ENCODE measurements at regions not wholly inside any gene's neighbourhood (a gene's known extent, or its start where the extent isn't known, plus 50 kb on each side); places are given as distances from the start of the nearest gene placed in this dataset.

DNA sequence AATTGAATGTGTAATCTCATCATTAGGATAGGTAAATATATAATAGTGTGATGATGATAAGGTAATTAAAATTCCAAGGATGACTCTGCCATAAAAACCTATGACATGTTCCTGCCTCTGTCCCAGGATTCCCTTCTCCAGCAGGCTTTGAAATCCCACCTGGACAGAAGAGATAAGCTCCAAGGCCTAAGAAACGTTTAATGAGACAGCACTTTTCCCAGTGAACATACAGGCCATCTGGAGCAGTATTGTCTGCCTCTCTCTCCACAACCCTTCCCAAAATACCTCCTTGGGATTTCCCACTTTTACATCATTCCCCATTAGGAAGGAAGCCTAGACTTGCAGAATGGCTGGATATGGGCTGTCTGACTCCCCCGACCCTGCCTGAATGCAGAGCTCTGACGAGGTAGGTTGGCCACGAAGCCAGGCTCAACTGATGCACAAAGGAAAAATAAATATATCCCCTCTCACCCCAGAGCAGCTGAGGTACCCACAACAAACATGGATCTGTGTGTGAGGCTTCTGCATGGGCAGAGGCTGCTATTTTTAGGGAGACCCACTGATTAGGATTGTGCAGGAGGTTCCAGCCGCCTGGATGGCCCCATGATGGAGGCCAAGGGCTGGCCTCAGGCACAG lies 71.0 kb downstream of the TMPRSS5 start:
- no peak for DNase-seq (ENCODE audit: low spot score)

DNA sequence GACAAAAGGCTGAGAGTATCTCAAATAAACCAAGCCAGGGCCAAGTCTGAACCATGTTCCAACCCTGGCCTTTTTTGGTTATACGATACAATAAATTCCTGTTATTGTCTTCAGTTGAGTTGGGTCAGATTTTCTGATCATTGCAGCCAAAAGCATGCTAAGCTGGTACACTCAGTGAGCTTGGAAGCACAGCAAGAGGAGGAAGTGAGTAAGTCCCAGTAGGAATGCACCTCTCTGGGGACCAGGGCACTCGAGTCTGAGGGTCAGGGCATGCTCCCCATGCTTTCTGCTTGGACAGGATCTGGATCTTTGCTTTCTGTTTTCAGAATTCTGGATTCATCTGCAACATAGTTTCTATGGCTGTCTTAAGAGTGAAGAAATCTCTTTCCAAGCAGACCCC lies 73.1 kb downstream of the TMPRSS5 start:
- peak; percentile 90 for DNase-seq (ENCODE audit: low spot score)

DNA sequence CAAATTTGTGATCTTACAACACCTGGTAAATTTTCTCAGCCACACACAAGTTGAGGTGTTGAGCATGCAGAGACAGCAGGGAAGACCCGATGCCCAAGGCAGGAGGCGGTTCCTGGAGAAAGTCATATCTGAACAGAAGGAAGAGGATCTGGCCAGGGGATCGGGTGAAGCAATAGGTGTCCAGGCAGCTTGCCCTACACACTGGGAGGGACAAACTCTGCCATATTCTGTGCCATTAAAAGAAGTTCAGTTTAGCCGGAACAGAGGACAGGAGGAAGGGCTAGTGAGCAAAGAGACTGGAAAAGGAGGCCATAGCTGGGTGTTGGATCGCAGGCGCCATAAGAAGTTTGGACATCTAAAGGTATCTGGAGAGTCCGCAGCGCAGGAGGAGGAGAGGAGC lies 76.5 kb downstream of the TMPRSS5 start:
- DNase-seq (ENCODE audit: low spot score), result no peak

DNA sequence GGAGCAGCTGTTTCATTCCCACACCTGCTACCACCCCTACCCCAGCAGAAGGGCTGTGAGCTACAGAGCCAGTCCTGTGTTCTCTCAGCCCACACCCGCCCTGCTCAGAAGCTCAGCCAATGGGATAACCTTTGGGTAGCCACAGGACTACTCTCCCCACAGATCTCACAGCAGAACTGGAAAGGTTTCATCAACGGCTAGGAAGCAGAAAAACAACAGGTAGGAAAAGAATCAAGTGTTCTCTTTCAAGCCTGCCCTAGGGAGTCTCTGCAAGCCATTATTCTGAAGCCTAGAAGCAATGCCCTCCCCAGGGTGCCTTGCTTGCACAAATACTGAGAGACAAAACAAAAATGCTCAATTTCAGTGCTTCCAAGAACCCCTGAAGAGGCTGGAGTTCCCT lies 77.2 kb downstream of the TMPRSS5 start:
- no peak for DNase-seq (ENCODE audit: low spot score)

DNA sequence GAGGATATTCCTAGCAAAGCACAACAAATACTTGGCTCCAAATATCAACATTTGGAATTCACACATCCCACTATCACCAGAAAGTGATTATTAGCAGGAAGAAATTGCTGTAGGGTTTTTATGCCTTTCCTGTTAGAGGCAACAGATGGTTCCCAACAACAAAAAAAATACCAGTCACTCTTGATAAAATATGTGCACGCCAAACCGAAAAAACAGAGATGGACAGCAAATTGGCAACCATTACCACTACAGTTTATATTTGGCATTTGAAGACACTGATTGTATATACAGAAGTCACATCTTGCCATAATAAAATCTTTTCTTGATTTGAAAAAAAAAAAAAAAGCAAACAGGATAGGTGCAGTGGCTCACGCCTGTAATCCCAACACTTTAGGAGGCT lies 78.2 kb downstream of the TMPRSS5 start:
- DNase-seq (ENCODE audit: low spot score), result no peak

DNA sequence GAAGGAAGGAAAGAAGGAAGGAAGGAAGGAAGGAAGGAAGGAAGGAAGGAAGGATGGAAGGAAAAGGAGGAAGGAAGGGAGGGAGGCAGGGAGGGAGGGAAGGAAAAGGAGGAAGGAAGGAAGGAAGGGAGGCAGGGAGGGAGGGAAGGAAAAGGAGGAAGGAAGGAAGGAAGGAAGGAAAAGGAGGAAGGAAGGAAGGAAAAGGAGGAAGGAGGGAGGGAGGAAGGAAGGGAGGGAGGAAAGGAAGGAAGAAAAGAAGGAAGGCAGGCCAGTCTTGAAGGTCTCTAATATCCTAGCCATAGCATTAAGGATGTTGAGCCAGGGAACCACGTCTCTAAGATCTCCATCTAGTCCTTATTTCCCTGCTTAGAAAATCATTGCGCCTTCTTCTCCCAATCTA lies 78.8 kb downstream of the TMPRSS5 start:
- no peak for DNase-seq (ENCODE audit: low spot score)

DNA sequence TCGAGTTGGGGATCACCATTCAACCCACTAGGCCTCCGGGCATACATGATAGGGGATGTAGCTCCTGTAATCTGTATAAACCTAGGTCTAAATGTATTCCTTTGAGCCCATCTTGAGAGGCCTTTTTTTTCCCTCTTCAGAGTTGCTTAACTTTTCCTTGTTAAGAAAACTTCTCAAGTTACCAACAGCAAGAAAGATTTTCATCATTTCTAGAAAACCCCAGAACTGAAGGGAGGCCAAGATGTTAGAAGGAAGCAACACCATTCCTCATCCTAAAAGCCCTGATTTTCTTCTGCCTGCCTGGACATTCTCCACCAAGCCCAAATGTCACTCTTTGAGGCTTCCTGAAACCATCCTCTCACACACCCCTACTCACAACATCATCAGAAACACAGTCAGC lies 79.4 kb downstream of the TMPRSS5 start:
- no peak for DNase-seq (ENCODE audit: low spot score)

DNA sequence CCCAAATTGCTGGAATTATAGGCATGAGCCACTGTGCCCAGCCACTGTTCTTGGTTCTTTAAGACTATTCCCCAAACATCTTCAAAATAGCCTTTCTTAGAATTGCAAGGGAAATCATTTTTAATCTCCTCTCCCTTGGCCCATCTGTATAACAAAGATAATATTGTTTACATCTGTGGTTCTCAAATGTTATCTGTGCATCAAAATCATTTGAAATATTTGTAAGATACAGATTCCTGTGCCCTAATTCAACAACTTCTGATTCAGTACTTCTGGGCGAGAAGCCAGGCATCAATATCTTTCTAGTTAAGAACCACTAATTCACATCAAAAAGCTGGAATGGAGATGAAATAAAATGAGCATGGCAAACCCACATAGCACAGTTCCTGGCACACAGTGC lies 83.0 kb downstream of the TMPRSS5 start:
- no peak for DNase-seq (ENCODE audit: low spot score)

DNA sequence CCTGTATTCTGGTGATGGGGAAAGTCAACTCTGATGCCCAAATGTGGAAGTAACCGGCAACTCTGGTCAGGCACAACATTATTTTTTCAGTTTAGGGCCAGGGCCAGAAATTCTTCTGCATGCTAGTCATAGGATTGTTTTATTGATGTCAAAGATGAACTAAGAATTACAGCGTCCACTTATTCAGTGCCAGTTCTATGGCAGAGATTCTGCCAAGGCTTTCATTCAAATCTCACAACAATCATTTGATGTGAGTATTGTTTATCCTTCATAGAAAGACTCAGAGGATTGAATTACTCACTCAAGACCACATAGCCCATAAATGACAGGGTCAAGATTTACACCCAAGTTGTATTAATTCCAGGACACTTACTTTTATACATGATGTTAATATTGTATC lies 87.7 kb downstream of the TMPRSS5 start:
- DNase-seq (ENCODE audit: low spot score), result peak; percentile 62

DNA sequence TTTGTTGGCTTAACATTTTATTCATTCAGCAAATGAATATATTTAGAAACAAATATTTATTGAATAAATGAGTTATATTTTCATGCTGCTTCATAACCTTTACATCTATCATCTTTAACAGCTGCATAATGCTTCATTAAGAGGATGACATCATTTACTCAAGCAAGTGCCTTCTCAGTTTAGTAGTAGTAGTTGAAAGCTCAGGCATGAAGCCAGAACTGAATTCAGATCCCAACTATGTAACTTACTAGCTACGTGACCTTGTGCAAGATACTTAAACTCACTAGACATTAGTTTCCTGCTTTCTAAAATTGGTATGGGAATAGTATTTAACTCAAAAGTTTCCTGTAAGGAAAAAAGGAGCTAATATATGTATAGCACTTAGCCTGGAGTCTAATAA lies 90.3 kb downstream of the TMPRSS5 start:
- DNase-seq (ENCODE audit: low spot score), result no peak

DNA sequence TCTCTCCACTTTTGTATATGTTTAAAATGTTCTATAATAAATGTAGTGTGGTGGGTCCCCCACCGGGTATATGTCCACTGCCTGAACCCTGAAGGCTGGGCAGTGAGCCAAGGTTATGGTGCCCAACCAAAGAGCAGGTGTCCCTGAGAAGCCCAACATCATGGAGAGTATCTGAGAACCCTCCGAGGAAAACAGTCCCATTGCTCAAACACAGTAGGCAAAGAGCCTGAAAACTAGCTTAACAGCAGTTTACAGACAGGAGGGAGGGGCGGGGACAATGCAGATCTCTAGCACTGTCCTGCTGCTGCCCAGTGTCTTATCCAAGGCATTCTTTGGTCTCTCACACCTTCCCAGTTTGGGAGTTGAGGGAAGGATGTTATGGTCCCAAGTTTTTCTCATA lies 91.0 kb downstream of the TMPRSS5 start:
- no peak for DNase-seq (ENCODE audit: low spot score)

DNA sequence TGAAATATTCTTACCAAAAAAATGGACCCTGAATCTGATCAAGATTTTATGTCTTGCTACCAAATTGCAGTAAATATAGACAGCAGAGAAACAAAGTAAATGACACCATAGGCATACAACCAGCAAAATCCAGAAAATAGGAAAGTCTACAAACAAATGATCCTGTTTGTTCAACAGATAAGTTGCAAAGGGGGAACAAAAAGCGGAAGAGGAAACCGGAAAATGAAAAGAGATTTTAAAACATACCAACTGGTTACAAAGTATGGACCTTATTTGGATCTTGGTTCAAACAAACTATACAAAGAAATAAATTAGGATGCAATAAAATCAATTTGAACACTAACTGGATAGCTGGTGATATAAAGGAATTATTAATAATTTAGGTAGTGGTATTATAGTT lies 92.0 kb downstream of the TMPRSS5 start:
- DNase-seq (ENCODE audit: low spot score), result no peak

DNA sequence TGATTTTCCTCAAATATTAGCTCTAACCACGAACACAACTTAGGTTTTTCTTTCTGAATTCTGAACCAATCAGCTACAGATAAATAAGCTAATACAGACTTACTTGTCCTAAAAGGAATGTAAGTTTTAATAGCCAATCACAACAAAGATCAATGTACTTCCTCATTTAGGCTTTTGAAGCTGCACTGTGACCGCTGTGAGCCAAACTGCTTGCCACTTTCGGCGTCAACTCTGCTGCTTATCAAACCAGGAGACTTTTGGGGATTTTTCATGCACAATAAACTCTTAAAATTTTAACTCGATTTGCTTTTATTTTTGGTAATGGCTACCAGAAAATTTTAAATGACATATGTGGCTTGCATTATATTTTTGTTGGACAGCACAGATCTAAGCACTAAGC lies 92.5 kb downstream of the TMPRSS5 start:
- DNase-seq (ENCODE audit: low spot score), result no peak

DNA sequence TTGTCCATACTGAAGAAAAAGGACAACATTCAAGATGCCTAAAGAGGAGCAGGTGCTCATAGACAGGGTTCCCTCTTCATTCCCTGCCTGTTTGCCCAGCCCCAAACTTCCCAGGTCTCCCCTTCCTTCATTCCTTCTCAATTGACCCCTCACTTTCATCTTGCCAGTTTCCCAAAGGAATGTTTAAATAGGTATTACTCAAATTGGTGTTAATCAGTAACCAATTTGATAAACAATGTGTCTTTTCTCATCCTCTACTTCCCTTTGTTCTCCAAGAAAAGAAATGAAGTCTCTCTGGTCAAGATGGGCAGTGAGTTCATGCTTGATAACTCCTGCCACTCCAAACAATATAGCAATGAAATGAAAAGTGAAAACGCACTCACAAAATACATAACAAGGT lies 101.9 kb downstream of the TMPRSS5 start:
- DNase-seq (ENCODE audit: low spot score), result no peak

DNA sequence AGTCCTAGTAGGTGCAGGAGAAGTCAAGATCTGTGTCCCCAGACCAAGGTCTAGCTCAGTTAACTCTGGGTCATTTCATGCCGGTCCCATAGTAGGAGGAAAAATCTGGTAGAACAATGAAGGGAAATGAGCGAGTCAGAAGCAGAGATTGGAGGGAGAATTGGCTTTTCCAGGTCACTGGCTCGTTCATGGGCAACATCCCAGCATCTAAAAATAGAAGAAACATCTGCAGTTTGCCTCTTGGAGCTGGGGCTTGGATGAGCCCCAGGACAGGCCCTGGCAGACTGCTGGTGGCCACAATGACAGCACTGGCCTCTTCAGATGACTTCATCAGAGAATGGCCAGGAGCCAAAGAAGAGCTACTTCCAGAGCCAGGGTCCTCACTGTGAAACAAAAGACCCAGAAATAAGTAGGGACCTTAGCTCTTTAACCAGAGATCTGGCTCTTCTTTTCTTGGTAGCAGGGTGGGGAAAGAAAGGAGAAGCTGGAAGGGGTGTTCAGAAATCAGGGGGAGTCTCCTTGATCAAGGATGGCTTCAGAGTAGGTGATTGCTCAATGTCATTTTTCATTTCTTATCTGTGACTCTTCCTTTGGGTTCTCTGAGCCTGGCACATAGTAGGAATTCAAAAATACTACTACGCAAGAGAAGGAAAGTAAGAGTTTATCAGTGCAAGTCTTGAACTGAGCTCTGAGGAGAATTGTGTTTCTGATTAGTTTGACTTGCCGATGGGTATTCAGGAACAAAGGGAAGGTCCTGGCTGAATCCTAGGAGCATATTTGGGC lies 102.6 kb downstream of the TMPRSS5 start:
- peak; percentile 84 for DNase-seq (ENCODE audit: low spot score)

DNA sequence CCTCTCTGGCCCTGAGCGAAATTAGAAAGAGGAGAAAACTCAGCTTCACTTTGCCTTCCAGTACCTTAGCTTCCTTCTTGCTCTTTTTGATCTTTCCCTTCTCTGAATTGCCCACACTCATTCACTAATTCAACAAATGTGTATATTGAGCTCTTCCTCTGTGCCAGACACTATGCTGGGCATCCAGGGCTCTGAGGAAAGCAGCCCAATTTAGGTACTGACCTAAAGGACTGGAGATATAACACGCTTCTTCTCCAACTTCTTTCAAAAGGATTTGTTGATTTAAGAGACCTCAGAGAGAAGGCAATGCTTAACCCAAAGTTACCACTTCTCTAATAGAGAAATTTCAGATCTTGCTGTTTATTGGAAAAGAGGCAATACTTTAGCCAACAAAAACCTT lies 103.6 kb downstream of the TMPRSS5 start:
- DNase-seq (ENCODE audit: low spot score), result no peak

DNA sequence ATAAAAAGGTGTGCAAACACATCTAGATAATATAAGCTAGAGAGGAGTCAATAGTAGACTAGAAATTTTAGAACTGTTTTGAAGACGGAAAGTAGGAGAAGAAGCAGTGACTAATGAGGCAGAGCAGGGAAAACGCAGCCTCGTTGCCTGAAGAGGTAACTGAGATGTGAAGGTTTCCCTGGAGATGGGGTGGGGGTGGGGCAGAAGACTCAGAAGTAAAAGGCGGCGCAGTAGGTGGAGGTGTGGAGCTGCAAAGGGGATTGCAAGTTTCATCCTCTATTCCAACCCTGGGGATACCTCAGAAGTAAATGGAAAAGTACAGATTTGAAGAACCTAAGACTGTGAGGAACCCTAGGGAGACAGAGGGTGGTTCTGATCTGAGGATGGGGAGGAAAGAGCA lies 109.5 kb downstream of the TMPRSS5 start:
- no peak for DNase-seq (ENCODE audit: low spot score)

DNA sequence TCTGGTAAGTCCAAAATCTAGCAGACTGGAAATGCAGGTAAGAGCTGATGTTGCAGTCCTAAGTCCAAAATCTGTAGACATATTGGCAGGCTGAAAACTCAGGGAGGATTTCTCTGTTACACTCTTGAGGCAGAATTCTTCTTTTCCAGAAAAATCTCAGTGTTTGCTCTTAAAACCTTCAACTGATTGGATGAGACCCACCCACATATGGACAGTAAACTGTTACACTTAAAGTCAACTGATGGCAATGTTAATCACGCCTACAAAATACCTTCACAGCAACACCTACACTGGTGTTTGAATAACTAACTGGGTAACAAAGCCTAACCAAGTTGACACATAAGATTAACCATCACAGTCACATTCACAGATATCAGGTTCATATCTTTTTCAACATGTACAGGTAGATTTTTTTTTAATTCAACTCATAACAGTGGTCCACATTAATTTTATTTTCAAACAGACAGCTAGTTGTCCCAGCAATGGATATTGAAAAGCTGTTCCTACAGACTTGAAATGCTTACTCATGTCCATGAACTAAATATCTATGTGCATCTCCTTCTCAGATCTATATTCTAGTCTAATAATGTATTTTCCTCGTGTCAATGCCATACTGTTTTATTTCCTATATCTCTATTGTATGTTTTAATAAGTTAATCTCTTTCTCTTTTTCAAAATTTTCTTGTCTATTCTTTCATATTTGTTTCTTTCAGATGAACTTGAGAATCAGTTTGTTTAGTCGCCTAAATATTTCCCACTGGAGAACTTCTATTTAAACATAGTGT lies 110.1 kb downstream of the TMPRSS5 start:
- DNase-seq (ENCODE audit: low spot score), result no peak

DNA sequence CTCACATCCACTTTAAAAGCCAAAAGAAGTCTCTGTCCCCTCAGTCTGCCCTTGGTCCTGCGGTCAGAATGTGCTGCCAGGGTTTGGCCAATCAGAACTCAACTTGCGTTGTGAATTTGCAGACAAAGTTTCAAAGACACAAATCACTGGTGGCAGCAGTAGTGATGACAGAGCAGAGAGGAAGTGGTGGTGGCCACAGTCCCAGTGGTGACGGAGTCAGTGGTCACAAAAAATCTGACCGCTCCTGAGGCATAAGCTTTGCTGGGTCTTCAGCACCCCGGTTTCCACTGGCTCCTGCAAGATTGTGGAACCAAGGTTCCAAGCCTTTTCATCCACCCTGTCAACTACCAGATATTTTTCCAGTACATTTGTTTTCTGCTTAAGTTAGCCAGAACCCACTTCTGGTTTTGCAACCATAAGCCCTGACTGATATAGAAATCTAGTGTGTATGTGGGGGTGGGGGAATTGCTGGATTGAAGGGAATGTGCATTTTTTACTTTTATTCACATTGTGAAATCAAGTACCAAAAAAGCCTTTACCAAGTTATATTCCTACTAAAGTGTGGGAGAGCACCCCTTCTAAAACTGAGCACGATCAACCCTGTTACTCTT lies 112.3 kb downstream of the TMPRSS5 start:
- DNase-seq (ENCODE audit: low spot score), result peak; percentile 52

DNA sequence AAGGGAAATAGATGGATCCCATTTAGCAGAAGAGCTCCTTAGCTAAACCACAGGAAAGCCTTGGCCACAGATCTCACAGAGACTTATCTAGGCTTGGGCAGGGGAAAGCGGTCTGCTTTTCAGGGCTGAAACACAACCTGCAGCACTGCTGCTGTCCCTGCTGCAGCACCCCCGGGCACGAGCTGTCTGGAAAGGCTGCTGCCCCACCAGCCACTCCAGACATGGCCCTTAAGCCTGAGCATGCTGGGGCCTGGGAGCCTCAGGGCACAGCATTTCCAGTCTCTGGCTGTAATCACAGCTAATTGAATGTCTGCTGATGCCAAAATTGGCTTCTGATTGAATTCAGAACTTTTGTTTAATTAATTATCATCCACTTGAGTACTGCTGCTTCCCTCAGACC lies 115.0 kb downstream of the TMPRSS5 start:
- no peak for DNase-seq (ENCODE audit: low spot score)

DNA sequence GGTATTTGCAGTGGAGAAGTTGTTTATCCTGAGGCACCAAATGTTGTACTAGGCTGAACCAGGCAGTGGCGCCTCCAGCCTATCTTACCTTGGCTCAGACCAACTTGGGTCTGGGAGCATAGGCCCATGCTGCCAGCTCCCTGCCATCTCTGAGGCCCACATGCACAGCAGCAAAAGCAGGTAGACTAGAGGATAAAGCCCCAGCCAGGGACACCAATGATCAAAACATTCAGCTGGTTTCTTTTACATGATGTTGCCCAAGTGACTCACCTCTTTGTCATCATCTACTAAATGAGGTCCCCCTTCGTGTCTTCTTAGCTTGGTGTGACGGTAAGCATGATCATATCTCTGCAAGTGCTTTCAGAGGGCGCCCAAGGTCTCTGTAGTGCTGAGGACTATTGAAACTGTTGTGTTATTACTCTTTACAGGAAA lies 112.1 kb upstream of the DRD2 start:
- peak; percentile 58 for DNase-seq (ENCODE audit: low spot score)

DNA sequence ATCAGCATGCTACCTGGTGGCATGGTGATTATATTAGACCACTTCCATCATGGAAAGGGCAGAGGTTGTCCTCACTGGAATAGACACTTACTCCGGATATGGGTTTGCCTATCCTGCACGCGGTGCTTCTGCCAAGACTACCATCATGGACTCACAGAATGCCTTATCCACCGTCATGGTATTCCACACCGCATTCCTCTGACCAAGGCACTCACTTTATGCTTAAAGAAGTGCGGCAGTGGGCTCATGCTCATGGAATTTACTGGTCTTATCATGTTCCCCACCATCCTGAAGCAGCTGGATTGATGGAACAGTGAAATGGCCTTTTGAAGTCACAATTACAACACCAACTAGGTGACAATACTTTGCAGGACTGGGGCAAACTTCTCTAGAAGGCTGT lies 109.2 kb upstream of the DRD2 start:
- no peak for DNase-seq (ENCODE audit: low spot score)

DNA sequence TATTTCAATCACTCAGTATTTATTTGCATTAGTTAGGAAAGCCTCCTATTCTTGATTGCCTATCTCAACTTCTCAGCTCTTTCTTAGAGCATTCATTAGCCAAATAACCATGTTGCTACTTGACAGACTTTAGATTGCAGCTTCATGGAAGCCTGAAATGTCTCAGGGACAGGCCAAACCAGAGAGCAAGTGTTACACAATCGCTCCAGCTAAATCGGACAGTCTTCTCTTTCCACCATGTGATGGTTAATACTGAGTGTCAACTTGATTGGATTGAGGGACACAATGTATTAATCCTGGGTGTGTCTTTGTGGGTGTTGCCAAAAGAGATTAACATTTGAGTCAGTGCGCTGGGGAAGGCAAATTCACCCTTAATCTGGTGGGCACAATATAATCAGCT lies 106.5 kb upstream of the DRD2 start:
- DNase-seq (ENCODE audit: low spot score), result no peak

Measured in AG08395 (cell line).